ENCODE measurements at regions not wholly inside any gene's neighbourhood (a gene's known extent, or its start where the extent isn't known, plus 50 kb on each side); places are given as distances from the start of the nearest gene placed in this dataset.

DNA sequence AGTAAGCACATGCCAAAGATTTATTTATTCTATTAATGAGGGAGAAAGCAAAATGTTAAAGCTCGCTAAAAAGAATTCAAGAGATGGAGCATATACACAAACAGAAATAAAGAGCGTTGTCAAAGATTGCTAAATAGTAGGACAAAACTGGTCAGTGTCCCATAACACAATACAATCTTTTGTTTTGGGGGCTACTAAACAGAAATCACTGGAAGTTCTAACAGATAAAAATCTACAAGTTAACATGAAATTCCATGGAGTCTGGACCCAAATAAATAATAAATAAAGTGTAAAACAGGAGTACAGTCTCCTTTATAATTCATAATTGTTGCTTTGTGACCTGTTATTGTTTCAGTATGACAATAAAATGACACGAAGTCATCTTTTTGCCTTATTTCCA, 115.2 kb upstream of the CNTNAP4 start:
- no peak for DNase-seq
- no peak overlapping the region for H3K27ac ChIP-seq (ENCODE audit: low read depth in 2 of 2, low read length in 2 of 2)
- H3K36me3 ChIP-seq (ENCODE audit: control insufficient read depth in 2 of 3, insufficient read depth in 3 of 3, low read length in 3 of 3), result no peaks in the 10 kb centered on the region
- intact Hi-C loops (cut with DNase I), result no loop called here
- TF ChIP-seq, protein P1, sequence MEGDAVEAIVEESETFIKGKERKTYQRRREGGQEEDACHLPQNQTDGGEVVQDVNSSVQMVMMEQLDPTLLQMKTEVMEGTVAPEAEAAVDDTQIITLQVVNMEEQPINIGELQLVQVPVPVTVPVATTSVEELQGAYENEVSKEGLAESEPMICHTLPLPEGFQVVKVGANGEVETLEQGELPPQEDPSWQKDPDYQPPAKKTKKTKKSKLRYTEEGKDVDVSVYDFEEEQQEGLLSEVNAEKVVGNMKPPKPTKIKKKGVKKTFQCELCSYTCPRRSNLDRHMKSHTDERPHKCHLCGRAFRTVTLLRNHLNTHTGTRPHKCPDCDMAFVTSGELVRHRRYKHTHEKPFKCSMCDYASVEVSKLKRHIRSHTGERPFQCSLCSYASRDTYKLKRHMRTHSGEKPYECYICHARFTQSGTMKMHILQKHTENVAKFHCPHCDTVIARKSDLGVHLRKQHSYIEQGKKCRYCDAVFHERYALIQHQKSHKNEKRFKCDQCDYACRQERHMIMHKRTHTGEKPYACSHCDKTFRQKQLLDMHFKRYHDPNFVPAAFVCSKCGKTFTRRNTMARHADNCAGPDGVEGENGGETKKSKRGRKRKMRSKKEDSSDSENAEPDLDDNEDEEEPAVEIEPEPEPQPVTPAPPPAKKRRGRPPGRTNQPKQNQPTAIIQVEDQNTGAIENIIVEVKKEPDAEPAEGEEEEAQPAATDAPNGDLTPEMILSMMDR (IDR thresholded peaks at IDR 0.05; ENCODE audit: borderline replicate concordance, extremely low read depth, insufficient read depth), result no peak
- H3K4me3 ChIP-seq (ENCODE audit: low read length in 3 of 3), result no peak overlapping the region
- no peak for FAIRE-seq
- no peaks in the 10 kb centered on the region for H3K4me1 ChIP-seq (ENCODE audit: control insufficient read depth in 2 of 3, insufficient read depth in 2 of 3, low read depth in 1 of 3, low read length in 3 of 3)
- no peaks in the 10 kb centered on the region for H3K9me3 ChIP-seq (ENCODE audit: control insufficient read depth in 2 of 3, insufficient read depth in 1 of 3, low read length in 3 of 3)
- no peaks in the 10 kb centered on the region for H3K27me3 ChIP-seq (ENCODE audit: control insufficient read depth, insufficient read depth, low read length)
- H3K9ac ChIP-seq (ENCODE audit: low read length in 3 of 3), result no peak overlapping the region

DNA sequence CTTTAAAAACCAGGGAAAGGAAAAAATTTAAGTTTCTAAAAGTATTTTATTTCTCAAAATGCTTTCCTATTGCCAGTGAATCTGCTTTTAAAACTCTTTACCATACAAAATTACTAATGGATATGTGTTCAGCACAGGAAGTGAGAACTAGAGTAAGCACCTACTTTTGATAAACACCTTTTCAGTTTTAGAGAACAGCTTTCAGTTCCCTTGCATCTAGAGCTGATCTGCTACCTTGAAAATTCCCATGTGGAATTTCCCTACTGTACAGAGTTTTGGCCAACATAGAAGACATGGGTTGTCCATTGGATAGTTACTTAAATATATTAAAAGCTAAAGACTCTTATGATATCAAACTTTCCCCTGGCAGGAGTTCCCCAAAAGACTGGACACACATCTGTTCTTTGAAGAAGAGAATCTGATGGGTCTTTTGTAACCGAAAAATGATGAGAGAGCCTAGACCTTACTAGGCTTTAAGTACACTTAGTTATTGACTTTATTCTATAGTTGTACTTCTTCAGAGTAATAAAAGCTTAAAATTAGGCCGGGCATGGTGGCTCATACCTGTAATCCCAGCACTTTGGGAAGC, 112.1 kb upstream of the CNTNAP4 start:
- intact Hi-C loops (cut with DNase I), result no loop called here
- no peaks in the 10 kb centered on the region for H3K27me3 ChIP-seq (ENCODE audit: control insufficient read depth, insufficient read depth, low read length)
- no peaks in the 10 kb centered on the region for H3K36me3 ChIP-seq (ENCODE audit: control insufficient read depth in 2 of 3, insufficient read depth in 3 of 3, low read length in 3 of 3)
- H3K9me3 ChIP-seq (ENCODE audit: control insufficient read depth in 2 of 3, insufficient read depth in 1 of 3, low read length in 3 of 3), result no peaks in the 10 kb centered on the region
- H3K9ac ChIP-seq (ENCODE audit: low read length in 3 of 3), result no peak overlapping the region
- DNase-seq (no peak), FAIRE-seq (no peak)
- TF ChIP-seq, protein P1 (IDR thresholded peaks at IDR 0.05; ENCODE audit: borderline replicate concordance, extremely low read depth, insufficient read depth), result no peak
- no peak overlapping the region for H3K4me3 ChIP-seq (ENCODE audit: low read length in 3 of 3)
- no peak overlapping the region for H3K27ac ChIP-seq (ENCODE audit: low read depth in 2 of 2, low read length in 2 of 2)
- no peaks in the 10 kb centered on the region for H3K4me1 ChIP-seq (ENCODE audit: control insufficient read depth in 2 of 3, insufficient read depth in 2 of 3, low read depth in 1 of 3, low read length in 3 of 3)

DNA sequence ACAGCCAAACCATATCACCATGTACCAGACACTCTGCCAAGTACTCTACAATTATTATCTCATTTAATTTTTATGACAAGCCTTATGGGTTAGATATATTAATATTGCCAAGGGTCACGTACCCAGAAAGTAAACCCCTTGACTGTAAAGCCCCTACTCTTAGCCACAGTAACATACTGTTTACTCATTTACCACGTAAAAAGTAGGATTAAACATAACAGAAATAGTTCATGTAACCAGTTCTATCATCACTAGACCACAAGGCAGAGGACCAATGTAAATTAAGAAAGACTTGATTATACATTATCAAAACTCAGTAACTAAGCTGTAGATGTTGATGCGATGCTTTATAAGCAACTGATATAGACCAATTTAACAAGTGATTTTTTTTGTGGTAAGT, 101.5 kb upstream of the CNTNAP4 start:
- FAIRE-seq (no peak), DNase-seq (no peak)
- Histone ChIP-seq H3K27ac (ENCODE audit: low read depth in 2 of 2, low read length in 2 of 2) (no peak overlapping the region), H3K4me1 (ENCODE audit: control insufficient read depth in 2 of 3, insufficient read depth in 2 of 3, low read depth in 1 of 3, low read length in 3 of 3) (no peaks in the 10 kb centered on the region), H3K4me3 (ENCODE audit: low read length in 3 of 3) (no peak overlapping the region), H3K27me3 (ENCODE audit: control insufficient read depth, insufficient read depth, low read length) (no peaks in the 10 kb centered on the region), H3K36me3 (ENCODE audit: control insufficient read depth in 2 of 3, insufficient read depth in 3 of 3, low read length in 3 of 3) (no peaks in the 10 kb centered on the region), H3K9ac (ENCODE audit: low read length in 3 of 3) (no peak overlapping the region), H3K9me3 (ENCODE audit: control insufficient read depth in 2 of 3, insufficient read depth in 1 of 3, low read length in 3 of 3) (no peaks in the 10 kb centered on the region)
- TF ChIP-seq, protein P1 (IDR thresholded peaks at IDR 0.05; ENCODE audit: borderline replicate concordance, extremely low read depth, insufficient read depth), result no peak
- intact Hi-C loops (cut with DNase I), result no loop called here

DNA sequence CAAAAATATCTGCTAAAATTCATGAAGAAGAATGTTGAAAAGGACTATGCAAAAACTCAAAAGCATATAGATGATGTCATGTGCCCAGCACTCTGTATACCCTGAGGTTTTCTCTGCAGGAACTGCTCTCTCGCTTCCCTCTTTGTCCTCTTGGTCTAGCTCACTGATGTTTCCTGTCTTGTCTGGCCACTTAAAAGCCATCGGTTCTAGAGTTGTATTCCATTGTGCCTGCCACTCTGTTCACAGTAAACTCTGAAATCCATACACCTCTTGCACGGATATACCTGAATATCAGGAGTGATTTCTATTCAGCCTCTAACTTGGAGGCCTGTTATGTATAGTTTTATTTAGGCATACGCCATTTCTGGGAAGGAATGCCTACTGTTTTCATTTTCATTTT, 101.0 kb upstream of the CNTNAP4 start:
- Histone ChIP-seq H3K4me3 (ENCODE audit: low read length in 3 of 3) (no peak overlapping the region), H3K36me3 (ENCODE audit: control insufficient read depth in 2 of 3, insufficient read depth in 3 of 3, low read length in 3 of 3) (no peaks in the 10 kb centered on the region), H3K9me3 (ENCODE audit: control insufficient read depth in 2 of 3, insufficient read depth in 1 of 3, low read length in 3 of 3) (no peaks in the 10 kb centered on the region), H3K27ac (ENCODE audit: low read depth in 2 of 2, low read length in 2 of 2) (no peak overlapping the region), H3K4me1 (ENCODE audit: control insufficient read depth in 2 of 3, insufficient read depth in 2 of 3, low read depth in 1 of 3, low read length in 3 of 3) (no peaks in the 10 kb centered on the region), H3K9ac (ENCODE audit: low read length in 3 of 3) (no peak overlapping the region), H3K27me3 (ENCODE audit: control insufficient read depth, insufficient read depth, low read length) (no peaks in the 10 kb centered on the region)
- FAIRE-seq (no peak), DNase-seq (no peak)
- TF ChIP-seq, protein P1 (IDR thresholded peaks at IDR 0.05; ENCODE audit: borderline replicate concordance, extremely low read depth, insufficient read depth), result no peak
- intact Hi-C loops (cut with DNase I), result no loop called here

Data from kidney (tissue), 13 donors.